Panc1 (cell line): ENCODE measurements at regions not wholly inside any gene's neighbourhood (a gene's known extent, or its start where the extent isn't known, plus 50 kb on each side); places are given as distances from the start of the nearest gene placed in this dataset.

Experiments
- CTCF ChIP-seq: fragments of 450-650 bp; IDR thresholded peaks from 2 replicates; pipeline ENCODE4 v1.5.1; 2017; ENCODE audit warnings: mild to moderate bottlenecking
- TCF7L2 ChIP-seq: IDR thresholded peaks from 2 replicates; pipeline ENCODE4 v1.6.1; 2011; ENCODE audit warnings: mild to moderate bottlenecking, low read depth, low read length, inconsistent platforms

DNA sequence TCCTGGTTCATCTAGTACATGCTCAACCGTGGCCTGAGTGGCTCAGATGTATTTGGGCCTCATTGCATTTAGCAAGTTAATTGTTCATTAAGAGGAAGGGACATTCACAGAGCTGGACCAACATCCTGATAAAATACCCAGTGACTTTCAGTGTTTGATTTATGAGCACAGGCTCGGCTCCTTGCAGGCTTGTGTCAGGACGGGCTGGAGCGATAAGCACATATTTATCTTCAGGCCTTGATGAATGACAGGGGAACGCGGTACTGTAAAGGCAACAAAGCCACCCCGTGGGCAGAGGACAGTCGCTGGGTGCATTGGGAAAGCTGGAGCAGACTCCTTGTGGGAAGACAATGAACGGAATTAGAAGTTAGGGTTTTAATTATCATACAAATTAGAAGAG lies 548.6 kb upstream of the HS6ST1 start:
- TF ChIP-seq CTCF: no peak
- no peak for TF ChIP-seq TCF7L2
